Sigmoid colon (tissue), 4 donors: ENCODE measurements at regions not wholly inside any gene's neighbourhood (a gene's known extent, or its start where the extent isn't known, plus 50 kb on each side); places are given as distances from the start of the nearest gene placed in this dataset.

ENCODE experiments used
- CTCF ChIP-seq, 4 experiments: fragments of 450-650 bp in 3 of 4; fragments of 200-600 bp in 1 of 4; IDR thresholded peaks; one replicate each; pipeline ENCODE4 v1.5.1; 2016 to 2019; ENCODE audit warnings: antibody characterized with exemption in 4 of 4, mild to moderate bottlenecking in 3 of 4, moderate library complexity in 2 of 4
- EP300 ChIP-seq, 4 donors: sonication (generic); formaldehyde crosslinking; IDR thresholded peaks; one replicate each; pipeline ENCODE4 v1.6.1; 2017; ENCODE audit warnings: antibody characterized with exemption in 4 of 4
- POLR2A ChIP-seq, 2 donors: fragments of 450-650 bp; IDR thresholded peaks; one replicate each; pipeline ENCODE4 v1.6.1; 2016; ENCODE audit warnings: antibody characterized with exemption in 2 of 2, mild to moderate bottlenecking in 2 of 2, moderate library complexity in 2 of 2
- POLR2AphosphoS5 ChIP-seq, 4 donors: sonication (generic); formaldehyde crosslinking; IDR thresholded peaks; one replicate each; pipeline ENCODE4 v1.6.1; 2017; ENCODE audit warnings: antibody characterized with exemption in 4 of 4

GRCh38 chr12:77163074-77164038, 98.0 kb upstream of the E2F7 start:
- TF ChIP-seq POLR2A (IDR thresholded peaks at IDR 0.05) = no peak
- no peak for TF ChIP-seq CTCF (IDR thresholded peaks at IDR 0.05)
- no peak for TF ChIP-seq POLR2AphosphoS5 (IDR thresholded peaks at IDR 0.05)
- TF ChIP-seq EP300 (IDR thresholded peaks at IDR 0.05) = no peak
